B cell (primary cell): ENCODE measurements at regions not wholly inside any gene's neighbourhood (a gene's known extent, or its start where the extent isn't known, plus 50 kb on each side); places are given as distances from the start of the nearest gene placed in this dataset.

Experiments
- ATAC-seq: fragments of 200-7000 bp; cut with Tn5 transposase; one replicate; pipeline ENCODE4 v1.10.0; 2021; ENCODE audit warnings: low read depth, mild to moderate bottlenecking, moderate number of reproducible peaks, moderate library complexity
- CTCF ChIA-PET: fragments of 350-600 bp; sonication (Branson Sonifier 250); formaldehyde crosslinking; loops from one replicate; lab custom pipeline; 2021; ENCODE audit warnings: antibody characterized with exemption, inconsistent platforms; lab: Charles Lee
- POLR2A ChIA-PET: fragments of 350-600 bp; sonication (Branson Sonifier 250); formaldehyde crosslinking; loops from one replicate; lab custom pipeline; 2021; ENCODE audit warnings: antibody characterized with exemption; lab: Charles Lee
- DNase-seq: peaks from one replicate; pipeline ENCODE4 v3.0.0; 2013
- H2AFZ ChIP-seq: 2 replicates; pipeline ENCODE4 v1.6.1; 2012; ENCODE audit warnings: mild to moderate bottlenecking, low read depth, low read length; ENCODE audit not compliant: insufficient read depth, poor library complexity, severe bottlenecking
- H3K27ac ChIP-seq, 2 donors: 1 replicate in 1 of 2; 2 replicates in 1 of 2; pipeline ENCODE4 v1.5.1; 2012 to 2013; ENCODE audit warnings: low read length in 2 of 2, mild to moderate bottlenecking in 2 of 2, moderate library complexity in 1 of 2
- H3K27me3 ChIP-seq, 4 experiments: fragments of 200-600 bp in 1 of 4; sonication (generic) in 1 of 4; replicated peaks in 1 of 4; 1 replicate in 2 of 4; 2 replicates in 2 of 4; pipeline versions ENCODE4 v1.6.1 to v1.7.0; 2013 to 2016; ENCODE audit warnings: low read length in 3 of 4, mild to moderate bottlenecking in 2 of 4, mixed read lengths in 1 of 4, moderate library complexity in 1 of 4; ENCODE audit not compliant: insufficient read depth in 4 of 4, control insufficient read depth in 3 of 4; ENCODE audit errors: control extremely low read depth in 1 of 4
- H3K36me3 ChIP-seq, 2 experiments: replicated peaks in 1 of 2; 1 replicate in 1 of 2; 2 replicates in 1 of 2; pipeline versions ENCODE4 v1.6.1 to v1.7.1; 2013; ENCODE audit warnings: low read length in 1 of 2; ENCODE audit not compliant: insufficient read depth in 2 of 2, control insufficient read depth in 1 of 2; ENCODE audit errors: control extremely low read depth in 1 of 2, extremely low read depth in 1 of 2
- H3K4me1 ChIP-seq, 2 donors: fragments of 200-600 bp in 1 of 2; sonication (generic) in 1 of 2; 1 replicate in 1 of 2; 2 replicates in 1 of 2; pipeline versions ENCODE4 v1.5.1 to v1.6.1; 2013 to 2017; ENCODE audit warnings: low read length in 2 of 2; ENCODE audit not compliant: control insufficient read depth in 2 of 2, insufficient read depth in 2 of 2
- H3K4me2 ChIP-seq: replicated peaks from 2 replicates; pipeline ENCODE3; 2012; ENCODE audit warnings: mild to moderate bottlenecking, low read depth, low read length; ENCODE audit not compliant: poor library complexity, severe bottlenecking
- H3K4me3 ChIP-seq, 5 experiments: fragments of 200-600 bp in 1 of 5; sonication (generic) in 1 of 5; 1 replicate in 3 of 5; 2 replicates in 2 of 5; pipeline versions ENCODE4 v1.5.1 to v1.7.0; 2011 to 2016; ENCODE audit warnings: low read length in 4 of 5, mild to moderate bottlenecking in 4 of 5, low read depth in 2 of 5, control low read depth in 1 of 5, moderate library complexity in 1 of 5; ENCODE audit not compliant: insufficient read depth in 1 of 5; ENCODE audit errors: control extremely low read depth in 1 of 5, extremely low read depth in 1 of 5
- H3K79me2 ChIP-seq: fragments of 200-600 bp; sonication (generic); one replicate; pipeline ENCODE4 v1.6.0; 2016; ENCODE audit warnings: low read length; ENCODE audit not compliant: control insufficient read depth, insufficient read depth
- H3K9ac ChIP-seq: fragments of 200-600 bp; sonication (generic); 2 replicates; pipeline ENCODE4 v1.6.1; 2017; ENCODE audit warnings: mild to moderate bottlenecking, low read length, moderate library complexity
- H3K9me3 ChIP-seq, 3 donors: one replicate each; pipeline versions ENCODE4 v1.6.1 to v1.7.1; 2013; ENCODE audit warnings: low read length in 2 of 3; ENCODE audit not compliant: control insufficient read depth in 2 of 3, insufficient read depth in 1 of 3; ENCODE audit errors: control extremely low read depth in 1 of 3
- H4K20me1 ChIP-seq: 2 replicates; pipeline ENCODE4 v1.6.0; 2012; ENCODE audit warnings: mild to moderate bottlenecking, low read length; ENCODE audit not compliant: insufficient read depth, control insufficient read depth, poor library complexity, severe bottlenecking
- H3K27ac Mint-ChIP-seq: one replicate; pipeline ENCODE4 v1.8.0; 2021; ENCODE audit warnings: mixed read lengths
- H3K27me3 Mint-ChIP-seq: one replicate; pipeline ENCODE4 v1.8.0; 2021; ENCODE audit warnings: mixed read lengths
- H3K4me1 Mint-ChIP-seq: one replicate; pipeline ENCODE4 v1.8.0; 2021; ENCODE audit warnings: mixed read lengths
- H3K4me3 Mint-ChIP-seq: one replicate; pipeline ENCODE4 v1.8.0; 2021; ENCODE audit warnings: mixed read lengths
- H3K9me3 Mint-ChIP-seq: one replicate; pipeline ENCODE4 v1.8.0; 2022; ENCODE audit warnings: mixed read lengths; ENCODE audit not compliant: insufficient read depth
- EZH2 ChIP-seq: IDR thresholded peaks from 2 replicates; pipeline ENCODE4 v1.6.1; 2012; ENCODE audit warnings: borderline replicate concordance, low read depth, mild to moderate bottlenecking, moderate library complexity, low read length; ENCODE audit not compliant: insufficient read depth, poor library complexity, severe bottlenecking
- WGBS: methylation state at CpG from one replicate; pipeline ENCODE4 v1.1.5; 2013; ENCODE audit warnings: missing lambda C conversion rate; ENCODE audit not compliant: insufficient coverage; 5-methylcytosine and 5-hydroxymethylcytosine counted together
- intact Hi-C: fragments of 100-400 bp; cut with micrococcal nuclease; formaldehyde crosslinking; loops from one replicate; pipeline ENCODE4 v1.10.0; 2022
- TF ChIP-seq, protein P1 (sequence below): fragments of 200-600 bp; IDR thresholded peaks from one replicate; pipeline ENCODE4 v1.8.0; 2022; ENCODE audit warnings: antibody characterized with exemption, mild to moderate bottlenecking

DNA sequence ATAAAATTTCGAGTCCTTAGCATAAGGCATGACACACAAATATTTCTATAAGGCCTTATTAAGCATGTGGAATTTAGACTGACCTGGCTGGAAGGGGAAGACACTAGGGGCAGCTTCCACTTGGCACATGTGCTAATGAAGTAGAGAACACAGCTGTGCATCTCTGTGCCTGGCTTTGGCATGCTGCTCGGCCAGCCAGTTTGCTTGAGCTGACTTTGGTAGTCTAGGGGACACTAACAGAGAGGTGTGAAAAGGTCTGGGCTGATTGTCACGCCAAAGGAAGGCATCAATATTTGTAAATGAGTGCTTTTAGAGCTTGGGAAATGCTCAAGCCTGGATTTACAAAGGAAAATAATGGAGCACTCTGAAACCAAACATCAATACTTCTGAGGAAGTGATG is 723.7 kb downstream of the PRELID2 start:
- Histone ChIP-seq H3K4me2 (no peak overlapping the region), H3K4me3 (no peak overlapping the region), H3K36me3 (no peaks in the 10 kb centered on the region), H3K79me2 (no peaks in the 10 kb centered on the region), H3K9me3 (no peaks in the 10 kb centered on the region), H3K27ac (no peak overlapping the region), H3K27me3 (no peaks in the 10 kb centered on the region), H3K9ac (no peak overlapping the region), H2AFZ (no peak overlapping the region), H4K20me1 (no peaks in the 10 kb centered on the region), H3K4me1 (no peaks in the 10 kb centered on the region)
- H3K27me3 Mint-ChIP-seq: no peaks in the 10 kb centered on the region
- ATAC-seq (no peak), DNase-seq (no peak)
- ChIA-PET POLR2A (no interaction called here), CTCF (no interaction called here)
- 50% methylated on average over 2 of the region's 3 CpGs for WGBS
- H3K4me3 Mint-ChIP-seq: no peak overlapping the region
- no peaks in the 10 kb centered on the region for H3K4me1 Mint-ChIP-seq
- no peak for TF ChIP-seq EZH2
- TF ChIP-seq, protein P1, sequence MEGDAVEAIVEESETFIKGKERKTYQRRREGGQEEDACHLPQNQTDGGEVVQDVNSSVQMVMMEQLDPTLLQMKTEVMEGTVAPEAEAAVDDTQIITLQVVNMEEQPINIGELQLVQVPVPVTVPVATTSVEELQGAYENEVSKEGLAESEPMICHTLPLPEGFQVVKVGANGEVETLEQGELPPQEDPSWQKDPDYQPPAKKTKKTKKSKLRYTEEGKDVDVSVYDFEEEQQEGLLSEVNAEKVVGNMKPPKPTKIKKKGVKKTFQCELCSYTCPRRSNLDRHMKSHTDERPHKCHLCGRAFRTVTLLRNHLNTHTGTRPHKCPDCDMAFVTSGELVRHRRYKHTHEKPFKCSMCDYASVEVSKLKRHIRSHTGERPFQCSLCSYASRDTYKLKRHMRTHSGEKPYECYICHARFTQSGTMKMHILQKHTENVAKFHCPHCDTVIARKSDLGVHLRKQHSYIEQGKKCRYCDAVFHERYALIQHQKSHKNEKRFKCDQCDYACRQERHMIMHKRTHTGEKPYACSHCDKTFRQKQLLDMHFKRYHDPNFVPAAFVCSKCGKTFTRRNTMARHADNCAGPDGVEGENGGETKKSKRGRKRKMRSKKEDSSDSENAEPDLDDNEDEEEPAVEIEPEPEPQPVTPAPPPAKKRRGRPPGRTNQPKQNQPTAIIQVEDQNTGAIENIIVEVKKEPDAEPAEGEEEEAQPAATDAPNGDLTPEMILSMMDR: no peak
- no peaks in the 10 kb centered on the region for H3K9me3 Mint-ChIP-seq
- intact Hi-C loops: no loop called here
- no peak overlapping the region for H3K27ac Mint-ChIP-seq

DNA sequence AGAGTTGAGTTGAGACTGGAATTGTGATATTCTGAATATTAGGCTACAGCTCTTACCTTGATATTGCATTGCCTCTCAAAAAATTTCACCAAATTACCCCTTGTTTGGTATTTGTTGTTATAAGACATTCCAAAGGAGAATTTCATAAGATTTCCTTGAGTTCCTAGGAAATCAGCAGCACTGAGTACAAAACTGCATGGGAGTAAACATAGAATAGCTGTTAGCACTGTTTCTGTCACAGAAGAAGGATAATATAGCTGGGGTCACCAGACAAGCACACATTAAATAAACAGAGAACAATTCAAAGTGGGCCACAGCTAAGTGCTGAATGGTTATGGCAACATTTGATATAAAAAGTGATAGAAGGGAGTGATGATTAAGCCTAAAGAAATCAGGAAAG is 724.3 kb downstream of the PRELID2 start:
- no peaks in the 10 kb centered on the region for H3K27me3 Mint-ChIP-seq
- H3K27me3 ChIP-seq: no peaks in the 10 kb centered on the region
- H3K4me1 Mint-ChIP-seq: no peaks in the 10 kb centered on the region
- CTCF ChIA-PET: no interaction called here
- intact Hi-C loops: no loop called here
- no peak overlapping the region for H2AFZ ChIP-seq
- H3K4me1 ChIP-seq: no peaks in the 10 kb centered on the region
- no peak overlapping the region for H3K9ac ChIP-seq
- no peak overlapping the region for H3K4me3 Mint-ChIP-seq
- no peaks in the 10 kb centered on the region for H3K36me3 ChIP-seq
- no peak for ATAC-seq
- H3K4me2 ChIP-seq: no peak overlapping the region
- POLR2A ChIA-PET: no interaction called here
- no peak overlapping the region for H3K4me3 ChIP-seq
- H3K27ac ChIP-seq: no peak overlapping the region
- H3K9me3 ChIP-seq: no peaks in the 10 kb centered on the region
- DNase-seq: no peak
- no peaks in the 10 kb centered on the region for H4K20me1 ChIP-seq
- TF ChIP-seq EZH2: no peak
- TF ChIP-seq, protein P1: no peak
- no peaks in the 10 kb centered on the region for H3K79me2 ChIP-seq
- no peak overlapping the region for H3K27ac Mint-ChIP-seq
- no peaks in the 10 kb centered on the region for H3K9me3 Mint-ChIP-seq
